Panc1 (cell line): ENCODE measurements at regions not wholly inside any gene's neighbourhood (a gene's known extent, or its start where the extent isn't known, plus 50 kb on each side); places are given as distances from the start of the nearest gene placed in this dataset.

Experiments used
- ATAC-seq: fragments of 200-7000 bp; cut with Tn5 transposase; 2 replicates; pipeline ENCODE4 v1.9.1; 2020; ENCODE audit warnings: mild to moderate bottlenecking, moderate library complexity
- BruUV-seq: library from RNA; stranded (reverse); fragments of 400-500 nt; replicated peaks from 2 replicates; lab custom pipeline; 2021; lab: Mats Ljungman, UMichigan
- CTCF ChIA-PET: fragments of 300-600 bp; sonication (Branson Sonifier 250); formaldehyde crosslinking; loops from one replicate; lab custom pipeline; 2022; ENCODE audit warnings: antibody characterized with exemption; lab: Charles Lee
- POLR2A ChIA-PET: fragments of 300-600 bp; sonication (Branson Sonifier 250); formaldehyde crosslinking; loops from one replicate; lab custom pipeline; 2022; ENCODE audit warnings: antibody characterized with exemption; lab: Charles Lee
- DNase-seq: peaks from one replicate; pipeline ENCODE4 v3.0.0-alpha.2; 2010; ENCODE audit warnings: low read depth, low spot score
- H3K27ac ChIP-seq: 2 replicates; pipeline ENCODE4 v1.5.1; 2011; ENCODE audit warnings: mild to moderate bottlenecking, low read length, inconsistent platforms
- H3K27me3 ChIP-seq: fragments of 200-500 bp; sonication (Bioruptor generic); 2 replicates; pipeline ENCODE4 v1.6.0; 2014; ENCODE audit warnings: low read length, inconsistent platforms; ENCODE audit not compliant: control insufficient read depth, insufficient read depth
- H3K36me3 ChIP-seq: fragments of 200-500 bp; sonication (Bioruptor generic); 2 replicates; pipeline ENCODE4 v1.5.1; 2014; ENCODE audit warnings: inconsistent platforms, mild to moderate bottlenecking, low read length, moderate library complexity; ENCODE audit not compliant: control insufficient read depth, insufficient read depth
- H3K4me1 ChIP-seq: 2 replicates; pipeline ENCODE4 v1.5.1; 2011; ENCODE audit warnings: inconsistent platforms, mild to moderate bottlenecking, low read length, moderate library complexity; ENCODE audit not compliant: control insufficient read depth, insufficient read depth
- H3K4me3 ChIP-seq, 2 experiments: 2 replicates each; pipeline ENCODE4 v1.5.1; 2011 to 2012; ENCODE audit warnings: low read depth in 2 of 2, low read length in 2 of 2, mild to moderate bottlenecking in 2 of 2, inconsistent platforms in 1 of 2, moderate library complexity in 1 of 2
- H3K9me3 ChIP-seq: fragments of 200-500 bp; sonication (Bioruptor generic); 2 replicates; pipeline ENCODE4 v1.5.1; 2014; ENCODE audit warnings: low read depth, mild to moderate bottlenecking, inconsistent platforms, low read length, moderate library complexity; ENCODE audit not compliant: control insufficient read depth, insufficient read depth
- POLR2AphosphoS5 ChIP-seq: IDR thresholded peaks from 2 replicates; pipeline ENCODE4 v1.6.1; 2012; ENCODE audit warnings: mild to moderate bottlenecking, low read depth, low read length, moderate library complexity
- SIN3A ChIP-seq: IDR thresholded peaks from 2 replicates; pipeline ENCODE4 v1.6.1; 2012; ENCODE audit warnings: low read depth, mild to moderate bottlenecking, low read length, moderate library complexity, borderline replicate concordance; ENCODE audit not compliant: insufficient read depth
- TCF7L2 ChIP-seq: IDR thresholded peaks from 2 replicates; pipeline ENCODE4 v1.6.1; 2011; ENCODE audit warnings: mild to moderate bottlenecking, low read depth, low read length, inconsistent platforms
- in situ Hi-C: cut with HindIII; loops from 2 replicates; pipeline ENCODE4 v1.10.0; 2016; ENCODE audit warnings: low sequenced_read_pairs, low pct_unique_long_range_greater_than_20kb
- intact Hi-C: fragments of 100-400 bp; cut with micrococcal nuclease; formaldehyde crosslinking; loops from one replicate; pipeline ENCODE4 v1.10.0; 2022; ENCODE audit not compliant: unreplicated experiment
- TF ChIP-seq, protein P1 (sequence below): fragments of 450-650 bp; IDR thresholded peaks from 2 replicates; pipeline ENCODE4 v1.5.1; 2017; ENCODE audit warnings: mild to moderate bottlenecking
- TF ChIP-seq, protein P2 (sequence below), 2 experiments: IDR thresholded peaks; 2 replicates each; pipeline ENCODE4 v1.6.1; 2011 to 2012; ENCODE audit warnings: low read depth in 2 of 2, control low read depth in 1 of 2, low read length in 1 of 2, mild to moderate bottlenecking in 1 of 2, moderate library complexity in 1 of 2; ENCODE audit not compliant: insufficient read depth in 1 of 2

DNA sequence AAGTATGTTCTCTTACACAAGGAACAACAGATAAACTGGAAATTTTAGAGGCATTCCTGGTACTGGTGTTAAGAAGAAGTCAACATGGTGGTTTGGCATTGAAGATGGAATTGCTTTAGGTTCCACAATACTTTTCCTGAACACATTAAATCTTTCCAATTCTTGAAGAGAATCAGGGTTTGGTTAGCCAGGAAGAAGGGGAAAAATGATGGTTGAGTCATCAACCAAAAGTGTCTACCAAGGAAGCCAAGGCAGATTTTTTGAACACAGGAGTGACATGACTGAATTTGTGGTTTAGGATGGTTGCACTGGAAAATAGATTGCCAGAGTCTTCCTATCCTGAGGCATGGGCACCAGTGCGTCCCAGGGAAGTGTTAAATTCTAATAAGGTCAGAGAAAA lies 433.4 kb downstream of the TMEM38B start:
- H3K9me3 ChIP-seq = no peaks in the 10 kb centered on the region
- no peaks in the 10 kb centered on the region for H3K27me3 ChIP-seq
- H3K4me1 ChIP-seq = no peaks in the 10 kb centered on the region
- H3K4me3 ChIP-seq = no peak overlapping the region
- in situ Hi-C loops = no loop called here
- intact Hi-C loops = no loop called here
- ATAC-seq (no peak), DNase-seq (no peak)
- CTCF ChIA-PET = no interaction called here
- H3K27ac ChIP-seq = no peak overlapping the region
- TF ChIP-seq SIN3A (no peak), TCF7L2 (no peak), POLR2AphosphoS5 (no peak)
- TF ChIP-seq, protein P1, sequence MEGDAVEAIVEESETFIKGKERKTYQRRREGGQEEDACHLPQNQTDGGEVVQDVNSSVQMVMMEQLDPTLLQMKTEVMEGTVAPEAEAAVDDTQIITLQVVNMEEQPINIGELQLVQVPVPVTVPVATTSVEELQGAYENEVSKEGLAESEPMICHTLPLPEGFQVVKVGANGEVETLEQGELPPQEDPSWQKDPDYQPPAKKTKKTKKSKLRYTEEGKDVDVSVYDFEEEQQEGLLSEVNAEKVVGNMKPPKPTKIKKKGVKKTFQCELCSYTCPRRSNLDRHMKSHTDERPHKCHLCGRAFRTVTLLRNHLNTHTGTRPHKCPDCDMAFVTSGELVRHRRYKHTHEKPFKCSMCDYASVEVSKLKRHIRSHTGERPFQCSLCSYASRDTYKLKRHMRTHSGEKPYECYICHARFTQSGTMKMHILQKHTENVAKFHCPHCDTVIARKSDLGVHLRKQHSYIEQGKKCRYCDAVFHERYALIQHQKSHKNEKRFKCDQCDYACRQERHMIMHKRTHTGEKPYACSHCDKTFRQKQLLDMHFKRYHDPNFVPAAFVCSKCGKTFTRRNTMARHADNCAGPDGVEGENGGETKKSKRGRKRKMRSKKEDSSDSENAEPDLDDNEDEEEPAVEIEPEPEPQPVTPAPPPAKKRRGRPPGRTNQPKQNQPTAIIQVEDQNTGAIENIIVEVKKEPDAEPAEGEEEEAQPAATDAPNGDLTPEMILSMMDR = no peak
- TF ChIP-seq, protein P2, sequence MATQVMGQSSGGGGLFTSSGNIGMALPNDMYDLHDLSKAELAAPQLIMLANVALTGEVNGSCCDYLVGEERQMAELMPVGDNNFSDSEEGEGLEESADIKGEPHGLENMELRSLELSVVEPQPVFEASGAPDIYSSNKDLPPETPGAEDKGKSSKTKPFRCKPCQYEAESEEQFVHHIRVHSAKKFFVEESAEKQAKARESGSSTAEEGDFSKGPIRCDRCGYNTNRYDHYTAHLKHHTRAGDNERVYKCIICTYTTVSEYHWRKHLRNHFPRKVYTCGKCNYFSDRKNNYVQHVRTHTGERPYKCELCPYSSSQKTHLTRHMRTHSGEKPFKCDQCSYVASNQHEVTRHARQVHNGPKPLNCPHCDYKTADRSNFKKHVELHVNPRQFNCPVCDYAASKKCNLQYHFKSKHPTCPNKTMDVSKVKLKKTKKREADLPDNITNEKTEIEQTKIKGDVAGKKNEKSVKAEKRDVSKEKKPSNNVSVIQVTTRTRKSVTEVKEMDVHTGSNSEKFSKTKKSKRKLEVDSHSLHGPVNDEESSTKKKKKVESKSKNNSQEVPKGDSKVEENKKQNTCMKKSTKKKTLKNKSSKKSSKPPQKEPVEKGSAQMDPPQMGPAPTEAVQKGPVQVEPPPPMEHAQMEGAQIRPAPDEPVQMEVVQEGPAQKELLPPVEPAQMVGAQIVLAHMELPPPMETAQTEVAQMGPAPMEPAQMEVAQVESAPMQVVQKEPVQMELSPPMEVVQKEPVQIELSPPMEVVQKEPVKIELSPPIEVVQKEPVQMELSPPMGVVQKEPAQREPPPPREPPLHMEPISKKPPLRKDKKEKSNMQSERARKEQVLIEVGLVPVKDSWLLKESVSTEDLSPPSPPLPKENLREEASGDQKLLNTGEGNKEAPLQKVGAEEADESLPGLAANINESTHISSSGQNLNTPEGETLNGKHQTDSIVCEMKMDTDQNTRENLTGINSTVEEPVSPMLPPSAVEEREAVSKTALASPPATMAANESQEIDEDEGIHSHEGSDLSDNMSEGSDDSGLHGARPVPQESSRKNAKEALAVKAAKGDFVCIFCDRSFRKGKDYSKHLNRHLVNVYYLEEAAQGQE (IDR thresholded peaks at IDR 0.05; ENCODE audit: insufficient read depth in 1 of 2, low read depth in 2 of 2, low read length in 1 of 2) = no peak
- BruUV-seq = no TSS peak
- H3K36me3 ChIP-seq = no peaks in the 10 kb centered on the region
- POLR2A ChIA-PET = no interaction called here

DNA sequence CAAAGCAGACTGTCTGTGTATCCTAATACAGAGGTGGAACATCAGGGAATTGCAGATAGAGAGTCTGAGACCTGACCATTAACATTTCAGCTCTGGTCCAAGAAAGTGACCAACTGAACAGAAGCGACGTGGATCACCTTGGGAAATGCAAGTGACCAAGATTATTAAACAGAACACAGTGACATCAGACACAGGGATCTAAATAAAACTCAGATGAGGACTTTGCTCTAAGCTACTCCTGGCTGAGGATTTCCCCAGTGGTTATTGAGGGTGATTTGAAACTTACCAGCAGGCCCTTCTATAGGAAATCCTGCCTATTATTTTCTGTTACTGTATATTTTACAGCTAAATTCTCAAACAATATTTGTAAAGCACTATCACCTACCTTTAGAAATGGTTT lies 436.0 kb downstream of the TMEM38B start:
- in situ Hi-C loops = no loop called here
- POLR2A ChIA-PET = no interaction called here
- Histone ChIP-seq H3K9me3 (no peaks in the 10 kb centered on the region), H3K36me3 (no peaks in the 10 kb centered on the region), H3K4me1 (no peaks in the 10 kb centered on the region), H3K27me3 (no peaks in the 10 kb centered on the region), H3K4me3 (no peak overlapping the region), H3K27ac (no peak overlapping the region)
- no TSS peak for BruUV-seq
- intact Hi-C loops = no loop called here
- DNase-seq (no peak), ATAC-seq (no peak)
- TF ChIP-seq TCF7L2 = no peak
- no peak for TF ChIP-seq POLR2AphosphoS5
- TF ChIP-seq, protein P1 = no peak
- TF ChIP-seq SIN3A = no peak
- TF ChIP-seq, protein P2 (IDR thresholded peaks at IDR 0.05; ENCODE audit: insufficient read depth in 1 of 2, low read depth in 2 of 2, low read length in 1 of 2) = no peak
- CTCF ChIA-PET = no interaction called here
